Anterior cingulate cortex (tissue), 58 donors: ENCODE measurements at regions not wholly inside any gene's neighbourhood (a gene's known extent, or its start where the extent isn't known, plus 50 kb on each side); places are given as distances from the start of the nearest gene placed in this dataset.
"Not testable (repeated sequence)": the region's sequence is repeated elsewhere in the genome, so short reads cannot be mapped to it uniquely, and the experiment has no call there.

ENCODE experiments used
- DNase-seq, 58 donors: peaks; one replicate each; lab custom pipeline; 2025; lab: John Stamatoyannopoulos, UW

DNA sequence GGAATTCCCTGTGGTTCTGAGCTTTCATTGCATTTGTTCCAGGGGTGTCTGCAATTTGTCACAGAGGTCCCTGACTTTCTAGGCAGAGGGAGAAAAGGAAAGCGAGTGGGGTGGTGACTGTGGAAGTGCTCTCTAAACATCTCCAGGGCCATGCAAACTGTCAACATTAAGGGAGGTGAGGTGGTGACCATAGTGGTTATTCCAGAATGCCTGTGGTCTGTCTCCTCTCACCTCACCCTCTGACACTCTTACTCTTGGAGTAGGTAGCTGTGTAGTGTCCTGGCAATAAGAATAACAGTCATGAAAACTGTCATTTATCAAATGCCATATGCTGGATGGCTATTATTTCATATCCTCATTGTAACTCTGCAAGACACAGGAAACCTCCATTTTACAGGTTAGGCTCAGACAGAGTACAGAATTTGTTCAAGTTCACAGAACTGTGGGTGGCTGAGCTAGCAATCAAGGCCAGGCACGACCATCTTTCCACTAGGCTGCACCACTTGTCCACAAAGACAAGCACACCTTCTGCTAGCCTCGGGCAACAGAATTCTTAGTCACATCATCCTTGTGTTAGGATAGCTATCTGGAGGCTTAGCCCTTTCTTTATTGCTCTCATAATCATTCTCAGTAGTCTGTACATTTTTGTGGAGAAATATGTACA is 179.4 kb downstream of the CD47 start:
- DNase-seq: no peak

DNA sequence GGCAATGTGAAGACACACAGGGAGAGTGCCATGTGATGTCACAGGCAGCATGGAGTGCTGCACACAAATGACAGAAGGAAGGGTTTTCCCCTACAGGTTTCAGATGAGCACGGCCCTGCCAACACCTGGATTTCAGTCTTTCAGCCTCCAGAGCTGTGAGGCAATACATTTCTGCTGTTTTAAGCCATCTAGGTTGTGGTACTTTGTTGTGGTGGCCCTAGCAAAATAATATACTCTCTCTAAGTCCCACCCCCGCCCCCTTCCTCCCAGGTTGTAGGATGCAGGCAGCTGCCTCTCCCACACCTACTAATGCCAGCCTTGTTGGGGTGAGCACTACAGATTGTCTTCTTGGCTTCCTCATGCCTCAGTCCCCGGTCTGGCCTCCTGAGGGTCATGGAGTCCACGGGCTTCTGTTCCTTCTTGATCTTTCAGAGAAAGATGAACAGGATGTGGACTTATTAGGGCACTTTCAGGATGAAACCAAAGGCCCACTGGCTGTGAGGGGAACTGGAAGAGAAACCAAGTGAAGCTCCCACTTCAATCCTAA is 180.0 kb downstream of the CD47 start:
- DNase-seq: no peak

DNA sequence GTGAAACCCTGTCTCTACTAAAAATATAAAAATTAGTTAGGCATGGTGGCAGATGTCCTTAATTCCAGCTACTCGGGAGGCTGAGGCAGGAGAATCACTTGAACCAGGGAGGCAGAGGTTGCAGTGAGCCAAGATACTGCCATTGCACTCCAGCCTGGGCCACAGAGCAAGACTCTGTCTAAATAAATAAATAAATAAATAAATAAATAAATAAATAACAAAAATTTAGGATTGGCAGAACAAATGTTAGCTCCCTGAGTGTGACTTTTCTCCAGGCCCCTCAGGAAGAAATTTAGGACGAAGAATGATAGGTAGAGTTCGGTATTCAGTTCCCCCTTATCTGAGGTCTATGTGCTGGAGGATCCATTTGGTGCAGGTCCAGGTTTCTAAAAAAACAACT is 181.2 kb downstream of the CD47 start:
- not testable (repeated sequence) for DNase-seq

DNA sequence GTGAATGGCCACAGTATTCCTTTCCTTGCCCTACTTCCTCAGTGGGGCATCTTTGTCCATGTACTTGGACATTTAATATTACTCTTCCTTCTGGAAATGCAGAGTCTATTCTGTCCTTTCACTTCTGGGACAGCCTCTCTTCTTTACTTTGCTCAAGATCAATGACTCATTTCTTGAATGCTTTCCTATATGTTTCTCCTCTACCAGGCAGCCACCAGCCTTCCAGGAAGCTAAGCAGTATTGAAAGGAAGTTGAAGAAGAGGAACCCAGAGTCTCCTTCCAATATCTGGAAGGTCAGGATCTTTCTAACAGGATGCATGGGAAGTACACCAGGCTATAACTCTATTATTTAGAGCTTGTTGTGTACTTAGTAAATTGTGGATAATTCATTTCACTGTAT is 182.8 kb downstream of the CD47 start:
- no peak for DNase-seq

DNA sequence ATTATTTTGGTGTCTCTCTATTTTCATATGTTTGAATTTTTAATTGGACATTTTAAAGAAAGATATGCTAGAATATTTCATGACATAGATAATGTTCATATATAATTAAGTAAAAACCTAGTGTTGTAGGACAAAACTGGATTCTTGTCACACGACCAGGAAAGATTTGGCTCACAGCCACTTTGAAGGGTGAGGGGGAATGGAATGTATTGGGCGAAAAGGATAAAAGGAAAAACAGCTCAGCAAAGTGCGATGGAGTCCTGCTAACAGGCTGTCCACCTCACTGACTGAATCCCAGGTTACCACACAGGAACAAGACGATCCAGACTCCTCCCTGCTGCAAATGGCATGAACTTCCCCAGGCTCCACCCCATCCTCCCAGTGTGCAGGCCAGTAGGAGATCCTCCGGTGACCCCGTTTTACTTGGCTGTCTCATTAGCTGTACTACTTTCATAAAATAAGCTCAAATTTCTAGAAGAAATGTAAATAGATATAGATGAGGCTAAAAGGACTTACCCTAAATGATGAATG is 186.2 kb downstream of the CD47 start:
- DNase-seq: no peak

DNA sequence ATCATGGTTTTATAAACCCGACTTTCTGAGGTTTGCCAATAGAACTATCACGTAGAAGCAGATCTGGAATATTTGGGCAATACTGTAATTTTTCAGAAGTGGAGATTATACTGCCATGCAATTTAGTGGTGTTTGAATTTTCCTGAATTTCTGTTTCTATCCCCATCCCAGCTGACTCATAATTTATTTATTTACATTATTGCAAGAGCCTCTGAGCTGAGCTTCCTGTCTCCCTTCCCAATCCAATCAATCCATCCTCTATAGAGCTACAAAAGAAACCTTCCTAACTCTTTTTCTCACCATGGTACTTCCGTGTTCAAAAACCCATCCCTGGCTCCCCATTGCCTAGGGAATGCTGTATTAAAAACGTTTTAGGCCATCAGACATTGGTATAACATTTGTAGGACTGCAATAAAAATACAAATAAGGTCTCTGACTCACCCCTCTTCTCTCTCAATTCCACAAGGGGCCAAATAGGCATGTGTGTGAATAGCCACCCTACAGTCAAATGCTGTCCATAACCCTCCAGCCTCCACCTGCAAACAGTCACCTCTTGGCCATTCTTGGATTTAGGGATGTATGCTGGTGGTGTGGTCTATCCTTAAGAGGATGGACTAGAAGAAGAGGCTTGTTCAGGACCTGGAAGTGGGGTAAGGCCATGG is 190.7 kb downstream of the CD47 start:
- DNase-seq: no peak

DNA sequence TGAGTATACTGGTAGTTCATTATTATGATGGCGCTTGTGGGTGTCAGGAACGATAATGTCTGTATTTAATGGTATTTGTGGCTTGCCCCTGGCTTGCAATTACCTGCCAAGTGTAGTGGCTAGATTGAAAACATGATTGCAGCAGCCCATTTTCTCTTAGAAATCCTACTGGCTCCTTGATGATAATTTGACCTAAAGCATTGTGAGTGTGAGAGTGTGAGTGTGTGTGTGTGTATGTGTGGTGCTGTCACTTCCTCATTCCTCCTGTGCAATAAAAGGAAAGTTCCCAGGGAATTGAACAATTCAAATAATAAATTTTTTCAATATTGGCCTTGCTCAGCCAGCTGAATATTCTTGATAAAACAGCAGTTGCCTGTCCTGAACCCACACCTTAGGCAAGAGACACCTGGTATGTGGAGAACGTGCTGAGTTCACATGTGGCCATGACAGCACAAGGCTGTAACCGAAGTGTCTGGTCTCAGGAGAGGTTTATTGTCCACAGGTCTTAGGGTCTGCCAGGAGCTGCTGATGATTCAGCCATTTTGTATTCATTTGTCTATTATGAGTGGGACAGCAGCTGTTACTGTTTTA is 193.3 kb downstream of the CD47 start:
- no peak for DNase-seq

DNA sequence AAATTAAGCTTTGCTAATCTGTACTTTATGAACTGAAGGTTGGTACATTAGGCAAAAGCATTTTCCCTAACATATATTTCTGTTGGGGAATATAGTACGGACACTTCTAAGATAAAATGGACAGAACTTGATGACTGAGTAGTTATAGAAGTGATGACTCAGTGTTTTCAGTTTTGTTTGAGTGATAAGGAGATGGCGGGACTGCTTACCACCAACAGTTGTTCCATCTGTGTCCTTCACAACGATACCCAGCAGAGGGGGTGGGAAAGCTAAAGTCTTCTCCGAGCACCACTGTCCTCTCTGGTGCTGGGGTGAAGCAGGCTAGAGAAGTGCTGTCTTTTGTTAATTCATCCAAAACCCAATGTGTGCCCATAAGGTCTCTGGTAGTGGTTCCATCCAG is 195.8 kb downstream of the CD47 start:
- DNase-seq: no peak

DNA sequence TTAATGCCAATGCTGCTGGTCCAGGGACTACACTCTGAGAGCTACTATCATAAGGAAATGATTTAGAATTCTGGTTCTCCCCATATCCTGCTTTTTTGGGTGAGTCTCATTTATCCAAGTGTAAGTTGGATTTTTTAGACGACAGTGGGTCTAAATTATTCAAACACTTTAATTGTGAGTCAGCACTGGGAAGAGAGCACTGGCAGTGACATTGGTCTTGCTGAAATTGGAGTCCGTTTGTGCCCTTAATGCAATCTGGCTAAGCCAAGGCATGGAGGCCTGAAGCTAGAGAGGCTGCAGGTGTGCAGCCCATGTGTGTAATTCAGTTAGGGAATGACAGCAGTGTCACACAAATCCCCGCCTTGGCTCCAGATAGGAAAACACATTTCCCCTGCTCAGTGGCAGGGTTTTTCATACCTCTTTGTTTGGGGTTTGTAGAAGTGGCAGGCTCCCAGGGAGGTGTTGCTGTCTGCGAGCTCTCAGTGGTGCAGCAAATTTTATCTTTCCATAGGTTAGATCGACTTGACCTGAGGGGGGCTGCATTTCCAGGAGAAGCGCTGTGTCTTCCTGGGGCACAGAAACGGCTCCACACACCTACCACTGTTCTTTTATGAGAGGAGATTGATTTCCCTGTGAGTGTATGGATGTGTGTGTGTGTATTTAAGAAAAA is 197.7 kb downstream of the CD47 start:
- no peak for DNase-seq

DNA sequence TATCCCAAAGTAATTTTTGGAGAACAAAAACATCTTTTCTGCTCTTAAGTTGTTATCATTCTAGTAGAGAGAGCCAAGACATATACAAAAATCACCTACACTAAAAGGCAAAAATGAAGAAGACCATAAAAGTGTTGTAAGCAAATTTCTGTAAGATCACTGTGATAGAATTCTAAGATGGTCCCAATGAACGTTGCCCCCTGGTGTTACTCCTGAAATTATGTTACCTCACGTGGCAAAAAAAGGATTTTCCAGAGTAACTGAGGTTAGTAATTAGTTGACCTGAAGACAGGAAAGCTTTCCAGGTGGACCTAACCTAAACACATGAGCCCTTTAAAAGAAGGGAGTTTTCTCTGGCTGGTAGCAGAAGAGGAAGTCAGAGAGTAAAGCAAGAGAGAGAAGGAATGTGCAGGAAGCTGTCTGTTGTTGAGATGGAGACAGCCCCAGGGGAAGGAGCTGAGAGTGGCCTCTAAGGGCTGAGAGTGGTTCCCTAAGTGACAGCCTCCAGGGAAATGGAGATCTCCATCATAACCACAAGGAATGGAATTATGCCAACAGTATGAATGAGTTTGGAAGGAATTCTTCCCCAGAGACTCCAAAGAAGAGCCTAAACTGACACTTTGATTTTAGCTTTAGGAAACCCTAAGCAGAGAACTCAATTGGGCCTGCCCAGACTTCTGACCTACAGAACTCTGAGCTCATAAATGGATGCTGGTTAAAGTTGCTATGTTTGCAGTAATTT is 205.9 kb downstream of the CD47 start:
- no peak for DNase-seq

DNA sequence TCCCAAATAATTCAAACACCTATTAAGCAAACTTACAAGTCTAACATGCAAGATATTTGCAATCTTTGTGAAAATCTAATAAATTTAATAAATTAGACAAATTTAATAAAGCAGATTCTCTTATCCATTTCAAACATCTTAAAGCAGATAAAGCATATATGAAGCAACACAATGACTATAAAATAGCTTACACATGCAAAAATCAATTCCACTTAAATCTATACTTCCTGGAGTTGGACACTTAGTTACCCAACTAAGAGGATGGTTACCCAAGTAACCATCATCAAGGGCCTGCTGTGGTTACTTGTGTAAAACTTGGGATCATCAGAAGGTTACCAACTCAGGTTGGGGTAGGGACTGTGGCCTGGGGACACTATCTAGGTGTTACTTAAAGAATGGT is 206.8 kb downstream of the CD47 start:
- DNase-seq: no peak

DNA sequence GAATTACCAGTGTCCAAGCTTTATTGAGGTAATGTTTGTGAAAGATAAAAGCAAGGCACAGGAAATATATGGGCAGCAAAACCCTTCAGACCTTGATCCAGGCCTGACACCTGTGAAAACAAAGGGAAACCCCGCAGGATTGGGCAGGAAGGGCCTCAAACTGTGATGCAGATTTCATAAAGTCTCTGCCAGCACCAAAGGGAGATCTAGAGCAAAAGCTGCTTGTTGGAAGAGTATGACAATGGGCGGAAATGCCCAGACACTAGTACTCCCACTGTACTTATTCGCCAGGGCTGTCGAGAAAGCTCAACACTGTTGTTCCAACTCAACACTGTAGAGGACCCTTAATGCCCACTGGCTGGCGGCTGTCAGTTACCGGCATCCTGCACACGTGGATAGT is 207.9 kb downstream of the CD47 start:
- no peak for DNase-seq

DNA sequence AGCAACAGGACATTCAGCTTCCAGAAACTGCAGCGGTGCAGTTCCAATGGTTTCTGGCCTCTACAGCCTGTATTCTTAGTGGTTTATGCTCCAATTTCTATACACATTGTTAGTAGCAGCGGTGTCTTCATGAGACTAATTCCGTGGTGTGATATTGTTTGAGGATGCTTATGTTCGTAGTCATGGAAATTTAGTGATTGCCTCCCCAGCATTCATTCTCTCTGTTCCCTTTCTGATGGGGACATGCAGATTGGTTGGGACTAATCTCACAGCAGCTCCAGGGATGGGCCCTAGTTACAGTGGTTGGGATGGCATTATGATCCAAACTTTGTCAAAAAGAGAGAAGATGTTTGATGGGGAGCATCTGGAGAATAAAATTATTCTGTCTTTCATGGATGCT is 208.6 kb downstream of the CD47 start:
- no peak for DNase-seq

DNA sequence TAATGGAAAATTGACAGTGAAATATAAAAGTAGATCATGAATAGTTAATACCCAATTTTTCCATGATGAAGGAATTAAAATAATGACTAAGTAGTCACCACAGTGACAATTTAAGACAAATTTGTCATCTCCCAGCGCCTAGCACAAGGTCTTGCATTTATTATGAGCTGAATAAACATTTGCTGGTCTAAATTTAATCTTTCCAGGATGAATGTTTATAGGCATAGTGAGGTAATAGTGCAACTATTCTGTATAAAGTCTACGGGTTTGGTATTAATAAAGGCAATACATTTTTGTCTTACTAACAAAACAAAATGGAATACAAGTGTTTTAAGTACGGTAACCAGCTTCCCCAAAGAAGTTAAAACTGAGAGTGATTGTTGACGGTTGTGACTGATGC is 209.3 kb downstream of the CD47 start:
- DNase-seq: no peak

DNA sequence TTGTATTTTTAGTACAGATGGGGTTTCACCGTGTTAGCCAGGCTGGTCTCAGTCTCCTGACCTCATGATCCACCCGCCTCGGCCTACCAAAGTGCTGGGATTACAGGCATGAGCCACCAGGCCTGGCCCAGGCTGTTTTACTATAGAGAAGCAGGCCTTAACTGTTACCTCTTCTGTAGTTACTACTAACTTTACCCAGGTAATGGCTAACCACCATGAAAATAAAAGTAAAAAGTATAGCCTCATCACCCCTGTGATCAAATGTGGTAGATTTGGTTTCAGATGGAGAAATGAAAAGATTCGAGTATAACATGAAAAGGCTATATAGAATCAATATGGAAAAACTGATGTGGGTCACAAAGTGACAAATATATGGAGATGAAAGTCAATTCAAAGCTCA is 210.1 kb downstream of the CD47 start:
- DNase-seq: no peak

DNA sequence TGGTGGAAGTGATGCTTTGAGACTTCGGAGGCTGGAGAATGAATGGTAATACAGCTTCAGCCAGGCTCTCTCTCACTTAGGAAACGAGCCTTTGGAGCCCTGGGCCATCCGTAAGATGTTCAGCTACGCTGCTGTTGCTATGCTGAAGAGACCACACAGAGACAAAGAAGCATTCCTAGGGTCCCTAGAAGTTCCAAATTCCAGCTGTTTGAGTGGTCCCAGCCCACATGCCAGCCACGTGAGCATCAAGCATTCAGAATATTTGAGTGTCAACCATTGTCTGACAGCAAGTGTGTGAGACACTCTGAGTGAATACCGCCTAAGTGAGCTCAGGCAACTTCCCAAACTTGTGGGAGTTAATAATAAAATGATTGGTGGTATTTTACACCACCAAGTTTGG is 212.9 kb downstream of the CD47 start:
- no peak for DNase-seq

DNA sequence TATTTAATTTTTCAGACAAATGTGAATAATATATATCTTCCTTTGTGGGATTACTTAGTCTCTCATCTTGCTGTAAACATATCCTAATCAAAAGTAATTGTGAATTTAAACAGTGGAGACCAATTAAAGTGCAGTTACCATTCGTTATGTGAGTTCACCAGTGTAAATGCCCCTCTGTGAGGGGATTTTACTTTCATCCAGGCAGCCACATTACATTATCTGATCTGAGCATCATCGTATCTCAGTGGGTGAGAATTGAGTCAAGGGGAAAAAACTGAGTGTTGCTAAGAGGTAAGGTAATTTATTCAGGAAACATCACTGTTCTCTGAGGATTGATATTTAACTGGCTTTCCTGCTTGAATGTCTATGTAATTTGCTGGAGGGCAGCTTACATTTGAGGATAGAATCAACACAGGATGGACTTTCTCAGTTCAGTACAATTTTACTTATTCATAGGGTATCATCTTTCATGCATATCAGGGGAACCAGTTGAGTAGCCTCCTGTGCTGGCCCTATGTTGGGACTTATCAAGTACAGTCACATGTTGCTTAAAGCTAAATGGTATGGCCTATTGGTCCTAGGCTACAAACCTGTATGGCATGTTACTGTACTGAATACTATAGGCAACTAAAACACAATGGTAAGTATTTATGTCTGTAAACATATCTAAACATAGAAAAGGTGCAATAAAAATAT is 219.7 kb downstream of the CD47 start:
- no peak for DNase-seq

DNA sequence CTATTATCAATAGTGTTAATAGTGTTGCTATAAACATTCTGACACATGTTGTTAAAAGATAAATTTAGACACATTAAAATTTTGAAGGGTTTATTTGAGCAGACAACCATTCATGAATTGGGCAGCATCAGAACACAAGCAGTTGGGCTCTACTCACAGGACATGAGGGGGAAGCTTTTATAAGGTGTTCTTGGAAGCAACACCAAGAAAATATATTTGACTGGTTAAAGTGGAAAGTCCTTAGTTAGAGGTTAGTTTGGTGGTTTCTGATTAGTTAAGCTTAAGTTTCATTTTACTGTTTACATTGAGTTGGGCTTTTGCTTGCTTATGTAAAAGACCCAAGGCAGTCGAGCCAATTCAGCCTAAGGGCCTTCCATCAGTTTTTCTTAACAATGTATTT is 220.7 kb downstream of the CD47 start:
- no peak for DNase-seq

DNA sequence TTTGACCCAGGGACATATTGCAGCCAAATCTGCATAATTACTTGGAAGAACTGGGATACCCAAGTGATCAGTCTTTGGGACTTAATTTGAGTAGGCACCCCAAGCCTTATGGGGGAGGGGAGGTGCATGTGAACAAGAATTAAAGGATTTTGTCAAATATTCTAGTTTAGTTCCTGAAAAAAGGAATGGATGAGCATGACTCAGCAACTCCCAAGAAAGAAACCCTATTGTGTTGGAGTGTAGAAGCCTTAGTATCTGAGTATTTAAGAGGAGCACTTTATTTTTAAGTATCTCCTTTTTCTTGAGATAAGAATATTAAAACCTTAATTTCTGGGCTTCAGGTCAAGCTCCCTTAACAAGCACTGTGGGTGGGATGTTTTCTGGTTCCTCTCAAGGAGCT is 222.4 kb downstream of the CD47 start:
- no peak for DNase-seq

DNA sequence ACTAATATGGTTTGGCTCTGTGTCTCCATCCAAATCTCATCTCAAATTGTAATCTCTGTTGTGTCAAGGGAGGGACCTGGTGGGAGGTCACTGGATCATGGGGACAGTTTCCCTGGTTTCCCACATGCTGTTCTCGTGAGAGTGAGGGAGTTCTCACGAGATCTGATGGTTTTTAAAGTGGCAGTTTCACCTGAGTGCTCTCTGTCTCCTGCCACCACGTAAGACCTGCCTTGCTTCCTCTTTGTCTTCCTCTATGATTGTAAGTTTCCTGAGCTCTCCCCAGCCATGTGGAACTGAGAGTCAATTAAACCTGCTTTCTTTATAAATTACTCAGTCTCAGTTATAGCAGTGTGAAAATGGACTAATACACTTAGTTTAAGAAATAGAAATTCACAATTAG is 228.9 kb downstream of the CD47 start:
- DNase-seq: no peak
